SK-N-SH (cell line): ENCODE measurements at regions not wholly inside any gene's neighbourhood (a gene's known extent, or its start where the extent isn't known, plus 50 kb on each side); places are given as distances from the start of the nearest gene placed in this dataset.

Source experiments
- CTCF ChIA-PET: fragments of 300-600, 350-600 bp; formaldehyde crosslinking; extraction: SDS; loops from one replicate; lab custom pipeline; 2021; lab: Yijun Ruan, JAX
- POLR2A ChIA-PET: fragments of 350-600 bp; sonication (Branson Sonifier 250); formaldehyde crosslinking; extraction: SDS; loops from one replicate; lab custom pipeline; 2020; ENCODE audit warnings: antibody characterized with exemption, inconsistent platforms; lab: Yijun Ruan, JAX
- DNase-seq: peaks from one replicate; pipeline ENCODE4 v3.0.0; 2012
- H2AFZ ChIP-seq: fragments of 200-600 bp; sonication (generic); 2 replicates; pipeline ENCODE4 v1.8.1; 2016; ENCODE audit warnings: antibody characterized with exemption, mild to moderate bottlenecking, low read depth
- H3F3A ChIP-seq: fragments of 200-600 bp; sonication (generic); replicated peaks from 2 replicates; pipeline ENCODE3; 2016; ENCODE audit warnings: antibody characterized with exemption, mild to moderate bottlenecking; ENCODE audit not compliant: insufficient read depth
- H3K27ac ChIP-seq, 2 experiments: fragments of 200-500 bp in 1 of 2; fragments of 200-600 bp in 1 of 2; sonication (Bioruptor generic) in 1 of 2; sonication (generic), shearing (Covaris generic) in 1 of 2; 2 replicates each; pipeline versions ENCODE4 v1.5.1 to v1.6.1; 2014 to 2016; ENCODE audit warnings: low read depth in 2 of 2, inconsistent platforms in 1 of 2, low read length in 1 of 2, mild to moderate bottlenecking in 1 of 2, mixed read lengths in 1 of 2
- H3K27me3 ChIP-seq: fragments of 200-600 bp; sonication (generic), shearing (Covaris generic); 2 replicates; pipeline ENCODE4 v1.6.1; 2016; ENCODE audit warnings: mixed run types; ENCODE audit not compliant: insufficient read depth
- H3K36me3 ChIP-seq, 2 experiments: fragments of 200-500 bp in 1 of 2; fragments of 200-600 bp in 1 of 2; sonication (Bioruptor generic) in 1 of 2; sonication (generic) in 1 of 2; replicated peaks in 1 of 2; 2 replicates each; pipeline versions ENCODE3 to v1.5.1; 2014 to 2016; ENCODE audit warnings: low read length in 1 of 2, mild to moderate bottlenecking in 1 of 2; ENCODE audit not compliant: insufficient read depth in 2 of 2, control insufficient read depth in 1 of 2
- H3K4me1 ChIP-seq, 2 experiments: fragments of 200-500 bp in 1 of 2; fragments of 200-600 bp in 1 of 2; sonication (Bioruptor generic) in 1 of 2; sonication (generic), shearing (Covaris generic) in 1 of 2; 2 replicates each; pipeline versions ENCODE4 v1.5.1 to v1.6.1; 2014 to 2016; ENCODE audit warnings: low read depth in 1 of 2, low read length in 1 of 2, mixed run types in 1 of 2; ENCODE audit not compliant: insufficient read depth in 2 of 2, control insufficient read depth in 1 of 2
- H3K4me2 ChIP-seq: fragments of 200-600 bp; sonication (generic), shearing (Covaris generic); 2 replicates; pipeline ENCODE4 v1.6.1; 2017; ENCODE audit warnings: mixed run types
- H3K4me3 ChIP-seq, 2 experiments: fragments of 200-500 bp in 1 of 2; fragments of 200-600 bp in 1 of 2; sonication (Bioruptor generic) in 1 of 2; sonication (generic), shearing (Covaris generic) in 1 of 2; 2 replicates each; pipeline versions ENCODE4 v1.5.1 to v1.8.1; 2014 to 2016; ENCODE audit warnings: low read depth in 2 of 2, inconsistent platforms in 1 of 2, low read length in 1 of 2, mild to moderate bottlenecking in 1 of 2, mixed read lengths in 1 of 2, moderate library complexity in 1 of 2
- H3K79me2 ChIP-seq: fragments of 200-600 bp; sonication (generic); 2 replicates; pipeline ENCODE4 v1.8.1; 2017; ENCODE audit warnings: mild to moderate bottlenecking; ENCODE audit not compliant: insufficient read depth
- H3K9ac ChIP-seq: fragments of 200-600 bp; sonication (generic); 2 replicates; pipeline ENCODE4 v1.6.1; 2017; ENCODE audit warnings: mixed run types
- H3K9me2 ChIP-seq: fragments of 200-600 bp; sonication (generic); 2 replicates; pipeline ENCODE4 v1.6.1; 2017; ENCODE audit warnings: mixed run types
- H3K9me3 ChIP-seq: fragments of 200-600 bp; sonication (generic); 2 replicates; pipeline ENCODE4 v1.6.1; 2017; ENCODE audit warnings: mixed run types, mild to moderate bottlenecking, moderate library complexity
- H4K20me1 ChIP-seq: fragments of 200-600 bp; sonication (generic); 2 replicates; pipeline ENCODE4 v1.6.1; 2017; ENCODE audit warnings: mild to moderate bottlenecking, mixed run types; ENCODE audit not compliant: insufficient read depth
- CHD2 ChIP-seq: fragments of 150-350 bp; IDR thresholded peaks from 2 replicates; pipeline ENCODE4 v1.6.1; 2018; ENCODE audit warnings: low read length; ENCODE audit not compliant: partially characterized antibody
- EP300 ChIP-seq, 2 experiments: IDR thresholded peaks; 2 replicates each; pipeline versions ENCODE4 v1.4.0 to v1.6.1; 2012; ENCODE audit warnings: borderline replicate concordance in 1 of 2, low read depth in 1 of 2, low read length in 1 of 2
- FOSL2 ChIP-seq: IDR thresholded peaks from 2 replicates; pipeline ENCODE4 v1.4.0; 2012; ENCODE audit warnings: low read depth, mild to moderate bottlenecking, moderate library complexity, borderline replicate concordance
- FOXJ3 ChIP-seq: sonication (generic); formaldehyde crosslinking; IDR thresholded peaks from 2 replicates; pipeline ENCODE4 v1.5.1; 2020; ENCODE audit warnings: mild to moderate bottlenecking, missing genetic modification reagents
- FOXM1 ChIP-seq: IDR thresholded peaks from 2 replicates; pipeline ENCODE4 v1.4.0; 2012; ENCODE audit warnings: low read depth, mild to moderate bottlenecking
- GABPA ChIP-seq: IDR thresholded peaks from 2 replicates; pipeline ENCODE4 v1.4.0; 2012; ENCODE audit warnings: low read depth, mild to moderate bottlenecking
- MEF2A ChIP-seq: IDR thresholded peaks from 2 replicates; pipeline ENCODE4 v1.4.0; 2012; ENCODE audit warnings: low read depth, borderline replicate concordance
- PBX3 ChIP-seq: IDR thresholded peaks from 2 replicates; pipeline ENCODE4; 2012
- RCOR1 ChIP-seq: fragments of 150-350 bp; IDR thresholded peaks from 2 replicates; pipeline ENCODE4 v1.6.1; 2017; ENCODE audit warnings: antibody characterized with exemption, low read length
- RFX5 ChIP-seq: IDR thresholded peaks from 2 replicates; pipeline ENCODE4 v1.6.1; 2012; ENCODE audit warnings: mild to moderate bottlenecking, improper control_type of control experiment, low read length
- SIN3A ChIP-seq: IDR thresholded peaks from 2 replicates; pipeline ENCODE4 v1.6.1; 2012; ENCODE audit warnings: low read depth, mild to moderate bottlenecking, low read length, moderate library complexity, borderline replicate concordance
- SMC3 ChIP-seq: IDR thresholded peaks from 2 replicates; pipeline ENCODE4 v1.6.1; 2012; ENCODE audit warnings: low read depth, low read length, improper control_type of control experiment
- TAF1 ChIP-seq: IDR thresholded peaks from 2 replicates; pipeline ENCODE4 v1.6.1; 2012; ENCODE audit warnings: low read depth, mild to moderate bottlenecking, low read length, moderate library complexity, borderline replicate concordance
- TCF12 ChIP-seq: IDR thresholded peaks from 2 replicates; pipeline ENCODE4 v1.4.0; 2012
- WGBS: methylation state at CpG from one replicate; pipeline ENCODE4 v1.1.6; 2017; ENCODE audit warnings: low lambda C conversion rate; 5-methylcytosine and 5-hydroxymethylcytosine counted together
- TF ChIP-seq, protein P1 (sequence below): IDR thresholded peaks from 2 replicates; pipeline ENCODE4 v1.4.0; 2012; ENCODE audit warnings: low read depth, borderline replicate concordance
- TF ChIP-seq, protein P2 (sequence below): IDR thresholded peaks from 2 replicates; pipeline ENCODE4 v1.6.1; 2012; ENCODE audit warnings: mild to moderate bottlenecking, low read depth, low read length, moderate library complexity
- TF ChIP-seq, protein P3 (sequence below): fragments of 150-350 bp; IDR thresholded peaks from 2 replicates; pipeline ENCODE4 v1.6.1; 2016; ENCODE audit warnings: mild to moderate bottlenecking, low read depth, low read length

GRCh38 chr4:180566492-180566891 is 1676.7 kb upstream of the TENM3 start:
- no peaks in the 10 kb centered on the region for H3K9me2 ChIP-seq
- H3K36me3 ChIP-seq = no peaks in the 10 kb centered on the region
- peaks cover 10% of the 10 kb centered on the region; the same call in 1 of the 2 replicates for H3K27me3 ChIP-seq
- H3K4me2 ChIP-seq = no peak overlapping the region
- POLR2A ChIA-PET = no interaction called here
- H3F3A ChIP-seq = no peaks in the 10 kb centered on the region
- H3K9ac ChIP-seq = no peak overlapping the region
- TF ChIP-seq FOXJ3 (CRISPR knock-in tag) = no peak
- TF ChIP-seq PBX3 = no peak
- TF ChIP-seq, protein P1, sequence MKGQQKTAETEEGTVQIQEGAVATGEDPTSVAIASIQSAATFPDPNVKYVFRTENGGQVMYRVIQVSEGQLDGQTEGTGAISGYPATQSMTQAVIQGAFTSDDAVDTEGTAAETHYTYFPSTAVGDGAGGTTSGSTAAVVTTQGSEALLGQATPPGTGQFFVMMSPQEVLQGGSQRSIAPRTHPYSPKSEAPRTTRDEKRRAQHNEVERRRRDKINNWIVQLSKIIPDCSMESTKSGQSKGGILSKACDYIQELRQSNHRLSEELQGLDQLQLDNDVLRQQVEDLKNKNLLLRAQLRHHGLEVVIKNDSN = no peak
- TF ChIP-seq TAF1 = no peak
- no peak for TF ChIP-seq RFX5
- no peak for TF ChIP-seq GABPA
- TF ChIP-seq, protein P2, sequence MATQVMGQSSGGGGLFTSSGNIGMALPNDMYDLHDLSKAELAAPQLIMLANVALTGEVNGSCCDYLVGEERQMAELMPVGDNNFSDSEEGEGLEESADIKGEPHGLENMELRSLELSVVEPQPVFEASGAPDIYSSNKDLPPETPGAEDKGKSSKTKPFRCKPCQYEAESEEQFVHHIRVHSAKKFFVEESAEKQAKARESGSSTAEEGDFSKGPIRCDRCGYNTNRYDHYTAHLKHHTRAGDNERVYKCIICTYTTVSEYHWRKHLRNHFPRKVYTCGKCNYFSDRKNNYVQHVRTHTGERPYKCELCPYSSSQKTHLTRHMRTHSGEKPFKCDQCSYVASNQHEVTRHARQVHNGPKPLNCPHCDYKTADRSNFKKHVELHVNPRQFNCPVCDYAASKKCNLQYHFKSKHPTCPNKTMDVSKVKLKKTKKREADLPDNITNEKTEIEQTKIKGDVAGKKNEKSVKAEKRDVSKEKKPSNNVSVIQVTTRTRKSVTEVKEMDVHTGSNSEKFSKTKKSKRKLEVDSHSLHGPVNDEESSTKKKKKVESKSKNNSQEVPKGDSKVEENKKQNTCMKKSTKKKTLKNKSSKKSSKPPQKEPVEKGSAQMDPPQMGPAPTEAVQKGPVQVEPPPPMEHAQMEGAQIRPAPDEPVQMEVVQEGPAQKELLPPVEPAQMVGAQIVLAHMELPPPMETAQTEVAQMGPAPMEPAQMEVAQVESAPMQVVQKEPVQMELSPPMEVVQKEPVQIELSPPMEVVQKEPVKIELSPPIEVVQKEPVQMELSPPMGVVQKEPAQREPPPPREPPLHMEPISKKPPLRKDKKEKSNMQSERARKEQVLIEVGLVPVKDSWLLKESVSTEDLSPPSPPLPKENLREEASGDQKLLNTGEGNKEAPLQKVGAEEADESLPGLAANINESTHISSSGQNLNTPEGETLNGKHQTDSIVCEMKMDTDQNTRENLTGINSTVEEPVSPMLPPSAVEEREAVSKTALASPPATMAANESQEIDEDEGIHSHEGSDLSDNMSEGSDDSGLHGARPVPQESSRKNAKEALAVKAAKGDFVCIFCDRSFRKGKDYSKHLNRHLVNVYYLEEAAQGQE = no peak
- no peak for TF ChIP-seq EP300 (IDR thresholded peaks at IDR 0.05; ENCODE audit: borderline replicate concordance in 1 of 2, low read depth in 1 of 2, low read length in 1 of 2)
- TF ChIP-seq FOXM1 = no peak
- no peak overlapping the region for H3K27ac ChIP-seq
- no peaks in the 10 kb centered on the region for H3K79me2 ChIP-seq
- H2AFZ ChIP-seq = no peak overlapping the region
- no peaks in the 10 kb centered on the region; a peak in 2 of 4 replicates for H3K4me1 ChIP-seq
- CTCF ChIA-PET = no interaction called here
- no peaks in the 10 kb centered on the region for H4K20me1 ChIP-seq
- H3K4me3 ChIP-seq = no peak overlapping the region
- DNase-seq = no peak
- H3K9me3 ChIP-seq = no peaks in the 10 kb centered on the region
- 37% methylated on average over 2 of the region's 2 CpGs for WGBS

DNA sequence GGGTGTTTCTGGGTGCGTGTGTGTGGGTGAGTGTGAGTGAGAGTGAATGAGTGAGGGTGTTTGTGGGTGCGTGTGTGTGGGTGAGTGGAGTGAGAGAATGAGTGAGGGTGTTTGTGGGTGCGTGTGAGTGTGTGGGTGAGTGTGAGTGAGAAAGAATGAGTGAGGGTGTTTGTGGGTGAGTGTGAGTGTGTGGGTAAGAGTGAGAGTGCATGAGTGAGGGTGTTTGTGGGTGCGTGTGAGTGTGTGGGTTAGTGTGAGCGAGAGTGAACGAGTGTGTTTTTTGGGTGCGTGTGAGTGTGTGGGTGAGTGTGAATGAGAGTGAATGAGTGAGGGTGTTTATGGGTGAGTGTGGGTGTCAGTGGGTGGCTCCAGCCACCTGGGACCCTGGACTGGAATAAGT is 1676.1 kb upstream of the TENM3 start:
- CTCF ChIA-PET = no interaction called here
- 64% methylated on average over 7 of the region's 7 CpGs for WGBS

More for the DNA sequence above, 1676.1 kb upstream of the TENM3 start:
- H3K9me3 ChIP-seq = no peaks in the 10 kb centered on the region
- no peaks in the 10 kb centered on the region for H3K79me2 ChIP-seq
- no peaks in the 10 kb centered on the region; a peak in 2 of 4 replicates for H3K4me1 ChIP-seq
- H3K27ac ChIP-seq = no peak overlapping the region
- no peaks in the 10 kb centered on the region for H3K36me3 ChIP-seq
- H3F3A ChIP-seq = no peaks in the 10 kb centered on the region
- H3K4me3 ChIP-seq = no peak overlapping the region
- H3K27me3 ChIP-seq = peaks cover 10% of the 10 kb centered on the region; the same call in 1 of the 2 replicates
- no peaks in the 10 kb centered on the region for H3K9me2 ChIP-seq
- TF ChIP-seq TCF12 (no peak), EP300 (IDR thresholded peaks at IDR 0.05; ENCODE audit: borderline replicate concordance in 1 of 2, low read depth in 1 of 2, low read length in 1 of 2) (no peak), MEF2A (no peak), CHD2 (no peak), FOXJ3 (CRISPR knock-in tag) (no peak), SIN3A (no peak), RCOR1 (no peak), FOXM1 (no peak), FOSL2 (no peak), SMC3 (no peak)
- TF ChIP-seq, protein P1 = no peak
- TF ChIP-seq, protein P3, sequence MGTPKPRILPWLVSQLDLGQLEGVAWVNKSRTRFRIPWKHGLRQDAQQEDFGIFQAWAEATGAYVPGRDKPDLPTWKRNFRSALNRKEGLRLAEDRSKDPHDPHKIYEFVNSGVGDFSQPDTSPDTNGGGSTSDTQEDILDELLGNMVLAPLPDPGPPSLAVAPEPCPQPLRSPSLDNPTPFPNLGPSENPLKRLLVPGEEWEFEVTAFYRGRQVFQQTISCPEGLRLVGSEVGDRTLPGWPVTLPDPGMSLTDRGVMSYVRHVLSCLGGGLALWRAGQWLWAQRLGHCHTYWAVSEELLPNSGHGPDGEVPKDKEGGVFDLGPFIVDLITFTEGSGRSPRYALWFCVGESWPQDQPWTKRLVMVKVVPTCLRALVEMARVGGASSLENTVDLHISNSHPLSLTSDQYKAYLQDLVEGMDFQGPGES = no peak
- no peak overlapping the region for H2AFZ ChIP-seq
- no peaks in the 10 kb centered on the region for H4K20me1 ChIP-seq
- POLR2A ChIA-PET = no interaction called here
- DNase-seq = no peak
- no peak overlapping the region for H3K4me2 ChIP-seq
- no peak overlapping the region for H3K9ac ChIP-seq
